ENCODE measurements at regions not wholly inside any gene's neighbourhood (a gene's known extent, or its start where the extent isn't known, plus 50 kb on each side); places are given as distances from the start of the nearest gene placed in this dataset.

DNA sequence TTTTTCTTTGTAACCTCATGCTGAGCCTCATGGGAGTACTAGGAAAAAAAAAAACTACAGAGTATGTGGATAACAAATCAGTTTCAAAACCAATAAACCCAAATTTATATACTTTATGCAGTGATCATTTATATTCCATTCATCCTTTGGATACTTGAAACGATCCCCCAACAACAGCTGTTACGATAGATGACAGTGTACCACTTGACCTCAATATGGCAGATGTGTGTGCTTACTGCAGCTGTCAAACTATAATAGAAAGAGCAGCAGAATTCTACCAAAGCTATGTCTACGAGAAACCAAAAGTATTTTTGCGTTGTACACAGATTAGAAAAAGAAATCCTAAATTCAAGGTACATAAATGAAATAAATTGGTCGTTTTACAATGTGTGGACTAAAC is 337.8 kb downstream of the PDGFC start:
- no peaks in the 10 kb centered on the region for H3K27me3 ChIP-seq (ENCODE audit: control insufficient read depth in 5 of 5, insufficient read depth in 4 of 5, low read length in 5 of 5)
- no peaks in the 10 kb centered on the region for H3K36me3 ChIP-seq (ENCODE audit: control insufficient read depth in 5 of 5, insufficient read depth in 5 of 5, low read length in 5 of 5)
- H3K4me1 ChIP-seq (ENCODE audit: control insufficient read depth in 5 of 5, insufficient read depth in 5 of 5, low read length in 5 of 5), result peaks cover 0 to 5% (median 0%) of the 10 kb centered on the region in 5 donors
- H3K4me3 ChIP-seq (ENCODE audit: low read depth in 1 of 5, low read length in 5 of 5), result no peak overlapping the region
- no peaks in the 10 kb centered on the region for H3K9me3 ChIP-seq (ENCODE audit: control insufficient read depth in 5 of 5, low read length in 5 of 5)
- H3K27ac ChIP-seq (ENCODE audit: low read depth, low read length), result no peak overlapping the region
- no peak overlapping the region for H3K9ac ChIP-seq (ENCODE audit: low read length in 5 of 5)

DNA sequence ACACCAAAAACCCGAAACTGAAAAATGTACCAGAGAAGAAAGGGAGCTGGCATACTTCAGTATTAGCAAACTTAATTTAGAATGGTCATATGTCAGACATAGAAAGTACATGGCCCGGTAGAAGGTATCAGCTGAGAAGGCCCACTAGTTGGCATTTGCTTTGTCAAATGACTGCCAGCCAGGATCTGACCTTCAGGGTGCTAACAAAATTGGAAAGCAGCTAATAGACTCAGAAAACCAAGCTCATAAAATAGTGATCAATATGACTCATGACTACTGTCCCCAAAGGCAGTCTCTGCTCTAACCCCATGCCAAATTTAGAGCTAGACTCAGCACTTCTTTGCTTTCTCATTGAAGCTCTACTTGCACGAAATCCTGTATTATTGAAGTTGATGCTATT is 342.7 kb downstream of the PDGFC start:
- Histone ChIP-seq H3K27me3 (ENCODE audit: control insufficient read depth in 5 of 5, insufficient read depth in 4 of 5, low read length in 5 of 5) (no peaks in the 10 kb centered on the region), H3K9ac (ENCODE audit: low read length in 5 of 5) (no peak overlapping the region), H3K36me3 (ENCODE audit: control insufficient read depth in 5 of 5, insufficient read depth in 5 of 5, low read length in 5 of 5) (no peaks in the 10 kb centered on the region), H3K27ac (ENCODE audit: low read depth, low read length) (no peak overlapping the region), H3K9me3 (ENCODE audit: control insufficient read depth in 5 of 5, low read length in 5 of 5) (peaks cover 0 to 3% (median 0%) of the 10 kb centered on the region in 5 donors), H3K4me1 (ENCODE audit: control insufficient read depth in 5 of 5, insufficient read depth in 5 of 5, low read length in 5 of 5) (no peaks in the 10 kb centered on the region), H3K4me3 (ENCODE audit: low read depth in 1 of 5, low read length in 5 of 5) (no peak overlapping the region)

DNA sequence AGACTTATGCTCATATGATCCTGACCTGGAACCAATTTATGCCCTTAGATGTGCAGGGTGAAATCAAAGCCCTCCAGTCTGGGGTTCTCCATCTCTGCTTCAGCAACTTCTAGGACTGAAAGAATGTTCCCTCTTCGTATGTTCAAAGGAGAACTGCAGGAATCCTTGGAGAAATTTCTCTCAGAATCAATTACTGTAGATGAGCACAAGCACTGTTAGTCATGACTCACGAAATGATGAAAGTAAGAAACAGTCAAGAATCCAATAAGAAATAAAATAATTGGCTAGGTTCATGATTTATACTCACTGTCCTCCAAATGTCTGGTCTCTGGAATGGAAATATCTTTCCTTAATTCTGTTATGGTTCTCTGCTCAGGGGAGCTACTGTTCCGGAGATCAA is 348.2 kb downstream of the PDGFC start:
- Histone ChIP-seq H3K36me3 (ENCODE audit: control insufficient read depth in 5 of 5, insufficient read depth in 5 of 5, low read length in 5 of 5) (no peaks in the 10 kb centered on the region), H3K27ac (ENCODE audit: low read depth, low read length) (no peak overlapping the region), H3K4me3 (ENCODE audit: low read depth in 1 of 5, low read length in 5 of 5) (no peak overlapping the region), H3K27me3 (ENCODE audit: control insufficient read depth in 5 of 5, insufficient read depth in 4 of 5, low read length in 5 of 5) (no peaks in the 10 kb centered on the region), H3K4me1 (ENCODE audit: control insufficient read depth in 5 of 5, insufficient read depth in 5 of 5, low read length in 5 of 5) (no peaks in the 10 kb centered on the region), H3K9ac (ENCODE audit: low read length in 5 of 5) (no peak overlapping the region), H3K9me3 (ENCODE audit: control insufficient read depth in 5 of 5, low read length in 5 of 5) (peaks cover 0 to 3% (median 0%) of the 10 kb centered on the region in 5 donors)

DNA sequence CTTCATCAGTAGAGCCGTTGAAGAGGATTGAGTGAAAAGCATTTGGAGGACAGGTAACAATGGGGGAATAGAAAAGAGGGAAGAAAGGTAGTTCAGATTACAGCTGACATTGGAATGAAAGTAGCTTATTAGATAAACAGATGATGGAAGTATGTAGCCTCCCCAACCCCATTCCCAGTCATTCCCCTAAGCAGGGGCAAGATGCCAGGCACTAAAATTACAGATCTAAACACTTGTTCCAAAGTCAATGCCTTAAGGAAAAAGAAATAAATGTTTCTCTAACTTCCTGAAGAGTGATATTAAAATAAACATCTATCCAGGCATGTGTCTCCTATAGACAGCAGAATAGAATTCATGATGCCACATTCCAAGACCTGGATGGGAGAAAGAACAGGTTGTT is 350.8 kb downstream of the PDGFC start:
- no peak overlapping the region for H3K27ac ChIP-seq (ENCODE audit: low read depth, low read length)
- H3K4me1 ChIP-seq (ENCODE audit: control insufficient read depth in 5 of 5, insufficient read depth in 5 of 5, low read length in 5 of 5), result no peaks in the 10 kb centered on the region
- H3K9ac ChIP-seq (ENCODE audit: low read length in 5 of 5), result no peak overlapping the region
- no peak overlapping the region for H3K4me3 ChIP-seq (ENCODE audit: low read depth in 1 of 5, low read length in 5 of 5)
- no peaks in the 10 kb centered on the region for H3K27me3 ChIP-seq (ENCODE audit: control insufficient read depth in 5 of 5, insufficient read depth in 4 of 5, low read length in 5 of 5)
- no peaks in the 10 kb centered on the region for H3K36me3 ChIP-seq (ENCODE audit: control insufficient read depth in 5 of 5, insufficient read depth in 5 of 5, low read length in 5 of 5)
- no peaks in the 10 kb centered on the region for H3K9me3 ChIP-seq (ENCODE audit: control insufficient read depth in 5 of 5, low read length in 5 of 5)

DNA sequence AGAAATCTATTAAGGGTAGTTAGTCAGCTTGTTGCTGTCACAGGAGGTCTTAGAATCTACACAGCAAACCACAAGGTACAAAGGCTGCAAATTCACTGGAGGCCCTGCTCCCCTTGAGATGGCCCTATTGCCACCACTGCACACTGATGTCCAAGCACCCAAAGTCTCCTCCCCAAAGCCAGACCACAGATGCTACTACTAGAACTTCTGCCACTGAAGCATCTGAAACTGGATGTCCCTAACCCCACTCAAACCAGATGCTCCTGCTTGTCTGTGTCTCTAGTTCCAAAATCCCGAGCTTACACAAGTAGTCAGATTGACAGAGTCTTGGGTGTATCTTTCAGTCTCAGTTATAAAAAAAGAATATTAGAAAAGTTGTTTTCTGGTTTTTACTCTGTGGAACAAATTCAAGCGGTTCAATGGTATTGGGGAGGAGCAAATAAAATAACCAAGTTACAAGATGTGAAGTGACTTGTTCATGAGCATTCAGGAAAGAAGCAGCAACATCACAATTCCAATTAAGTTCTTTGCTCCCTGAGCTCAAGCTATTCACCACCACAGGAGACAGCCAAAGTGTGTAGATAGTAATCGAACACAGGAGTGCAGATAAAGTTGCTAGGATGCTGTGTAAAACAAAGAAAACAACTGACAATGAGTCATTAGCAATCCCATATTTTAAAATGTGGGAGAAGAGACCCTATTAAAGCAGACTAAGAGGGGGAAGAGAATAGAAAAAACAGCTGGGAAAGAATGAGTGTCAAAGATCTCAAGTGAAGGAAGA is 352.3 kb downstream of the PDGFC start:
- H3K36me3 ChIP-seq (ENCODE audit: control insufficient read depth in 5 of 5, insufficient read depth in 5 of 5, low read length in 5 of 5), result no peaks in the 10 kb centered on the region
- no peak overlapping the region for H3K9ac ChIP-seq (ENCODE audit: low read length in 5 of 5)
- H3K4me1 ChIP-seq (ENCODE audit: control insufficient read depth in 5 of 5, insufficient read depth in 5 of 5, low read length in 5 of 5), result peaks cover 0 to 3% (median 0%) of the 10 kb centered on the region in 5 donors
- H3K27ac ChIP-seq (ENCODE audit: low read depth, low read length), result no peak overlapping the region
- no peaks in the 10 kb centered on the region for H3K9me3 ChIP-seq (ENCODE audit: control insufficient read depth in 5 of 5, low read length in 5 of 5)
- no peaks in the 10 kb centered on the region for H3K27me3 ChIP-seq (ENCODE audit: control insufficient read depth in 5 of 5, insufficient read depth in 4 of 5, low read length in 5 of 5)
- no peak overlapping the region for H3K4me3 ChIP-seq (ENCODE audit: low read depth in 1 of 5, low read length in 5 of 5)

DNA sequence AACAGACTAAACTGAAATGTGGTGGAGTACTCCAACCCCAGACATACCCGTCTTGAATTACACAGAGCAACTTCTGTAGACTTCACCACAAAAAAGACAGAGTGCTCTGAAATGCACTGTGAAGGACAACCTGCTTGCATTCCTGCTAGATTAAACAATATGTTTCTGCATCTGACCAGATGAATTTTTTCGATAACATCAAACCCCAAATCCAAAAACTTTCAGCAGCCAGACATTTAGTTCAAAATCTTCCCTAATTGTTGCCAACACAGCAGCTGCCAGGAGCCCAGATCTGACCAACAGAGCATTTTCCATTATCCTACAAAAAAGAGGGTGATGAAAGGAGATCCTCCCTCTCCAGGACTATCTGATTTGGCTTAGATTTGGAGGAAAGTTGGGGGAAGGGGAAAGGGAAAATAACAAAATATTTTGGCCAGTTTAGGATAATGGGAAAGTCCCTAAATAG is 356.5 kb downstream of the PDGFC start:
- H3K9me3 ChIP-seq (ENCODE audit: control insufficient read depth in 5 of 5, low read length in 5 of 5), result no peaks in the 10 kb centered on the region
- no peak overlapping the region for H3K4me3 ChIP-seq (ENCODE audit: low read depth in 1 of 5, low read length in 5 of 5)
- no peak overlapping the region for H3K9ac ChIP-seq (ENCODE audit: low read length in 5 of 5)
- H3K27me3 ChIP-seq (ENCODE audit: control insufficient read depth in 5 of 5, insufficient read depth in 4 of 5, low read length in 5 of 5), result no peaks in the 10 kb centered on the region
- no peaks in the 10 kb centered on the region for H3K36me3 ChIP-seq (ENCODE audit: control insufficient read depth in 5 of 5, insufficient read depth in 5 of 5, low read length in 5 of 5)
- no peak overlapping the region for H3K27ac ChIP-seq (ENCODE audit: low read depth, low read length)
- H3K4me1 ChIP-seq (ENCODE audit: control insufficient read depth in 5 of 5, insufficient read depth in 5 of 5, low read length in 5 of 5), result peaks cover 0 to 3% (median 0%) of the 10 kb centered on the region in 5 donors

DNA sequence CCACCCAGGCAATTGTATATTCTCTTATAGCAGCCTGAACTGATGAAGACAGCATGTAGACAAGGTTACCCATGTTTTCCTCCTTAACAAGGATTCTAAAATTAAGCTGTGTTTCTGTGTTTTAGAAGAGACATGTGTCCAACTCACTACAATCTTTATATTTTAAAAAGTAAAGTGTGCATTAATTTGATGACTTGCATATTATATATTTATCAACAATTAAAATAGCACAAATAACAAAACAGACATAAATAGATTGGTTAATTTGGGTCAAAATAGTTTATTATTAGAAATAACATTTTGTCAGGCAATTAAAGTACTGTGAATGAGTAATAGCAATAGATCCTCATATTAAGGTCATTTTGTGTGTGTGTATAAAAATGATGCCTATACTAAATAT is 357.1 kb downstream of the PDGFC start:
- H3K36me3 ChIP-seq (ENCODE audit: control insufficient read depth in 5 of 5, insufficient read depth in 5 of 5, low read length in 5 of 5), result no peaks in the 10 kb centered on the region
- no peak overlapping the region for H3K9ac ChIP-seq (ENCODE audit: low read length in 5 of 5)
- H3K4me3 ChIP-seq (ENCODE audit: low read depth in 1 of 5, low read length in 5 of 5), result no peak overlapping the region
- H3K4me1 ChIP-seq (ENCODE audit: control insufficient read depth in 5 of 5, insufficient read depth in 5 of 5, low read length in 5 of 5), result peaks cover 0 to 5% (median 0%) of the 10 kb centered on the region in 5 donors
- H3K27me3 ChIP-seq (ENCODE audit: control insufficient read depth in 5 of 5, insufficient read depth in 4 of 5, low read length in 5 of 5), result no peaks in the 10 kb centered on the region
- H3K27ac ChIP-seq (ENCODE audit: low read depth, low read length), result no peak overlapping the region
- no peaks in the 10 kb centered on the region for H3K9me3 ChIP-seq (ENCODE audit: control insufficient read depth in 5 of 5, low read length in 5 of 5)

DNA sequence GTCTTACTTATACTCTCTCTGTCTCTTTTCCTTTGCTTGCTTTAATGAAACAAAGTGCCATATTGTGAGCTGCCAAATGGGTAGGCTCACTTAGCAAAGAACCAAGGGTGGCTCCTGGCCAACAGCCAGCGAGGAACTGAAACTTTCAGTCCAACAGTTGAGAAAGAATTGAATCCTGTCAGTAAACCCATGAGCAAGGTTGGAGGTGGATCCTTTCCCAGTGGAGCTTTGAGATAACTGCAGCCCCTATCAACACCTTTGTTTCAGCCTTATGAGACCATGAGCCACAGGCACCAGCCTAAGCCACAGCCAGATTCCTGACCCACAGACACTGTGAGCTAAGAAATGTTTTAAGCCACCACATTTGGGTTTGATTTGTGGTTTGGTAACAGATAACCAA is 362.2 kb downstream of the PDGFC start:
- Histone ChIP-seq H3K36me3 (ENCODE audit: control insufficient read depth in 5 of 5, insufficient read depth in 5 of 5, low read length in 5 of 5) (no peaks in the 10 kb centered on the region), H3K27ac (ENCODE audit: low read depth, low read length) (no peak overlapping the region), H3K9ac (ENCODE audit: low read length in 5 of 5) (no peak overlapping the region)

DNA sequence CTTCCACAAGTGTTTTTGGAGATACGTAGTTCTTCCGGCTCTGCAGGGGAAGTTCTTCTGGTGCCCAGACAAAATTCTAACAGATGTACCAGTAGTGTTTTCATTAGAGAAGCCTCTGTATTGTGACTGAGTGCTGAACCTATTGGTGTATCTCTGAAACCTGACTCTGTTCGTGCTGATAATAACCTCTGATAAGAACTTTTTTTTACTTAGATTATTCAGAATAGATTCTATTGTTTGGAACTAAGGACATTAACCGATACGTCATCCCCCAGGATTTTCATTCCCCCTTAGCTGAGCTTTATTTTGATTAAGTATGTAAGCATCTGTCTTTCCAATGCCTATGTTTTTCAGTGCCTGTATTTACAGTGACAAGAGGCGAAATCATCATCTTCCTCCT is 362.9 kb downstream of the PDGFC start:
- no peak overlapping the region for H3K9ac ChIP-seq (ENCODE audit: low read length in 5 of 5)
- H3K27ac ChIP-seq (ENCODE audit: low read depth, low read length), result no peak overlapping the region
- no peak overlapping the region for H3K4me3 ChIP-seq (ENCODE audit: low read depth in 1 of 5, low read length in 5 of 5)
- no peaks in the 10 kb centered on the region for H3K36me3 ChIP-seq (ENCODE audit: control insufficient read depth in 5 of 5, insufficient read depth in 5 of 5, low read length in 5 of 5)
- H3K4me1 ChIP-seq (ENCODE audit: control insufficient read depth in 5 of 5, insufficient read depth in 5 of 5, low read length in 5 of 5), result peaks cover 0 to 5% (median 0%) of the 10 kb centered on the region in 5 donors
- H3K9me3 ChIP-seq (ENCODE audit: control insufficient read depth in 5 of 5, low read length in 5 of 5), result no peaks in the 10 kb centered on the region
- no peaks in the 10 kb centered on the region for H3K27me3 ChIP-seq (ENCODE audit: control insufficient read depth in 5 of 5, insufficient read depth in 4 of 5, low read length in 5 of 5)

More for the DNA sequence above, 362.2 kb downstream of the PDGFC start:
- Histone ChIP-seq H3K4me1 (ENCODE audit: control insufficient read depth in 5 of 5, insufficient read depth in 5 of 5, low read length in 5 of 5) (peaks cover 0 to 5% (median 0%) of the 10 kb centered on the region in 5 donors), H3K4me3 (ENCODE audit: low read depth in 1 of 5, low read length in 5 of 5) (no peak overlapping the region), H3K9me3 (ENCODE audit: control insufficient read depth in 5 of 5, low read length in 5 of 5) (no peaks in the 10 kb centered on the region), H3K27me3 (ENCODE audit: control insufficient read depth in 5 of 5, insufficient read depth in 4 of 5, low read length in 5 of 5) (no peaks in the 10 kb centered on the region)

DNA sequence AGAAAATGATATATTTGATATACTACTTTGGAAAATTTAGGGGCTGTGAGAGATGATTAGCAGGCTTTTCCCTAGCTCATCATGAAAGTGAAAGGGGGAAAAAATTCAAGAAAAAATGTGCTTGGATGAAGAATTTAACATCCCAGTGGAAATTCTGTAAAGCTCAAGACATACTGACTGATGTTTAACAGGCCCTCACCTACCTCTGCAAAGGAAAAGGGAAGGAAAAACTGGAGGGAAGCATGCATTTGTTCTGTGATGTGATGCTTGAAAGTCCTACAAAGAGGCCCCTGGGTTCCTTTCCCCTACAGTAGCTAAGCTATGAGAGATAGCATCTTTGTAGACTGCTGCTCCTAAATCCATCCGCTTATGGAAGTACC is 364.1 kb downstream of the PDGFC start:
- Histone ChIP-seq H3K4me3 (ENCODE audit: low read depth in 1 of 5, low read length in 5 of 5) (no peak overlapping the region), H3K27ac (ENCODE audit: low read depth, low read length) (no peak overlapping the region), H3K36me3 (ENCODE audit: control insufficient read depth in 5 of 5, insufficient read depth in 5 of 5, low read length in 5 of 5) (no peaks in the 10 kb centered on the region), H3K9ac (ENCODE audit: low read length in 5 of 5) (no peak overlapping the region), H3K9me3 (ENCODE audit: control insufficient read depth in 5 of 5, low read length in 5 of 5) (no peaks in the 10 kb centered on the region), H3K4me1 (ENCODE audit: control insufficient read depth in 5 of 5, insufficient read depth in 5 of 5, low read length in 5 of 5) (peaks cover 0 to 5% (median 0%) of the 10 kb centered on the region in 5 donors), H3K27me3 (ENCODE audit: control insufficient read depth in 5 of 5, insufficient read depth in 4 of 5, low read length in 5 of 5) (no peaks in the 10 kb centered on the region)
